Endothelial cell of umbilical vein (primary cell): ENCODE measurements at regions not wholly inside any gene's neighbourhood (a gene's known extent, or its start where the extent isn't known, plus 50 kb on each side); places are given as distances from the start of the nearest gene placed in this dataset.

ENCODE experiments used
- BruUV-seq: library from RNA; stranded (reverse); fragments of 400-500 nt; replicated peaks from 2 replicates; lab custom pipeline; 2021; lab: Mats Ljungman, UMichigan
- CTCF ChIA-PET: fragments of 300-600, 350-600 bp; sonication (Branson Sonifier 250); formaldehyde crosslinking; loops from one replicate; lab custom pipeline; 2021; ENCODE audit warnings: antibody characterized with exemption, inconsistent platforms; lab: Charles Lee
- POLR2A ChIA-PET: fragments of 300-600, 350-600 bp; sonication (Branson Sonifier 250); formaldehyde crosslinking; loops from one replicate; lab custom pipeline; 2021; ENCODE audit warnings: antibody characterized with exemption, inconsistent platforms; lab: Charles Lee
- DNase-seq: peaks from one replicate; pipeline ENCODE4 v3.0.0-alpha.2; 2011; ENCODE audit warnings: low read depth, low spot score
- FAIRE-seq: peaks from 2 replicates; lab custom pipeline; 2011; peaks lifted over from hg19 to GRCh38; lab: Jason Lieb, UNC
- H2AFZ ChIP-seq: 2 replicates; pipeline ENCODE4 v1.6.0; 2012; ENCODE audit warnings: low read depth, low read length, control low read depth, inconsistent platforms
- H3K27ac ChIP-seq: 2 replicates; pipeline ENCODE4 v1.5.1; 2011; ENCODE audit warnings: low read depth, mild to moderate bottlenecking, control low read depth, low read length, moderate library complexity; ENCODE audit not compliant: insufficient read depth
- H3K27me3 ChIP-seq, 2 experiments: 2 replicates each; pipeline versions ENCODE4 v1.6.0 to v1.6.1; 2011; ENCODE audit warnings: low read length in 2 of 2, mixed read lengths in 1 of 2; ENCODE audit not compliant: control insufficient read depth in 2 of 2, insufficient read depth in 2 of 2
- H3K36me3 ChIP-seq, 2 experiments: 2 replicates in 1 of 2; 3 replicates in 1 of 2; pipeline ENCODE4 v1.5.1; 2011; ENCODE audit warnings: low read length in 2 of 2, mild to moderate bottlenecking in 1 of 2, moderate library complexity in 1 of 2; ENCODE audit not compliant: control insufficient read depth in 2 of 2, insufficient read depth in 2 of 2; ENCODE audit errors: extremely low read depth in 1 of 2
- H3K4me1 ChIP-seq: 3 replicates; pipeline ENCODE4 v1.5.1; 2011; ENCODE audit warnings: mild to moderate bottlenecking, low read length; ENCODE audit not compliant: control insufficient read depth, insufficient read depth; ENCODE audit errors: extremely low read depth
- H3K4me2 ChIP-seq: 2 replicates; pipeline ENCODE4 v1.6.1; 2011; ENCODE audit warnings: low read length, control low read depth, mixed read lengths; ENCODE audit not compliant: insufficient read depth
- H3K4me3 ChIP-seq, 3 experiments: fragments of 200-600 bp in 1 of 3; sonication (generic), shearing (Covaris generic) in 1 of 3; replicated peaks in 1 of 3; 2 replicates each; pipeline ENCODE4 v1.5.1; 2011 to 2016; ENCODE audit warnings: control low read depth in 3 of 3, low read length in 3 of 3, mild to moderate bottlenecking in 2 of 3, inconsistent platforms in 1 of 3, low read depth in 1 of 3, moderate library complexity in 1 of 3; ENCODE audit not compliant: insufficient read depth in 1 of 3
- H3K79me2 ChIP-seq: 2 replicates; pipeline ENCODE4 v1.6.0; 2012; ENCODE audit warnings: low read length, inconsistent platforms; ENCODE audit not compliant: control insufficient read depth, insufficient read depth
- H3K9ac ChIP-seq: replicated peaks from 2 replicates; pipeline ENCODE3; 2011; ENCODE audit warnings: low read length, control low read depth; ENCODE audit not compliant: insufficient read depth; ENCODE audit errors: extremely low read depth
- H3K9me1 ChIP-seq: replicated peaks from 3 replicates; pipeline ENCODE4 v1.6.0; 2011; ENCODE audit warnings: mild to moderate bottlenecking, low read length; ENCODE audit not compliant: control insufficient read depth, insufficient read depth; ENCODE audit errors: extremely low read depth
- H3K9me3 ChIP-seq: replicated peaks from 2 replicates; pipeline ENCODE4 v1.5.1; 2012; ENCODE audit warnings: low read length, inconsistent platforms; ENCODE audit not compliant: control insufficient read depth, insufficient read depth
- H4K20me1 ChIP-seq: replicated peaks from 2 replicates; pipeline ENCODE3; 2011; ENCODE audit warnings: mild to moderate bottlenecking, low read length; ENCODE audit not compliant: control insufficient read depth, insufficient read depth; ENCODE audit errors: extremely low read depth
- EZH2 ChIP-seq: IDR thresholded peaks from 2 replicates; pipeline ENCODE4 v1.6.1; 2012; ENCODE audit warnings: borderline replicate concordance, low read depth, mild to moderate bottlenecking, moderate library complexity, low read length, inconsistent platforms; ENCODE audit not compliant: severe bottlenecking
- FOS ChIP-seq: IDR thresholded peaks from 2 replicates; pipeline ENCODE4 v1.6.1; 2011; ENCODE audit warnings: mild to moderate bottlenecking, low read length, moderate library complexity, borderline replicate concordance; ENCODE audit not compliant: insufficient read depth
- GATA2 ChIP-seq: IDR thresholded peaks from 2 replicates; pipeline ENCODE4 v1.7.0; 2011; ENCODE audit warnings: low read depth, mild to moderate bottlenecking, moderate library complexity, mixed read lengths, low read length; ENCODE audit not compliant: insufficient read length, insufficient read depth
- JUN ChIP-seq: IDR thresholded peaks from 2 replicates; pipeline ENCODE4 v1.6.1; 2011; ENCODE audit warnings: borderline replicate concordance, low read depth; ENCODE audit not compliant: insufficient read length, insufficient read depth
- MYC ChIP-seq: IDR thresholded peaks from one replicate; pipeline ENCODE4 v1.6.1; 2011; ENCODE audit warnings: mild to moderate bottlenecking, low read depth, low read length
- POLR2A ChIP-seq: IDR thresholded peaks from 2 replicates; pipeline ENCODE4 v1.6.1; 2012; ENCODE audit warnings: low read depth, mild to moderate bottlenecking, control low read depth, low read length
- POLR2AphosphoS5 ChIP-seq: IDR thresholded peaks from 2 replicates; pipeline ENCODE4 v1.6.1; 2012; ENCODE audit warnings: low read depth, mild to moderate bottlenecking, control low read depth, low read length, moderate library complexity; ENCODE audit not compliant: insufficient read depth
- dilution Hi-C: fragments of 300-500 bp; cut with MboI; formaldehyde crosslinking; loops from one replicate; pipeline ENCODE4 v1.15.0; 2019; ENCODE audit warnings: low sequenced_read_pairs; ENCODE audit not compliant: extremely low pct_ligation_motif_present
- intact Hi-C: fragments of 100-400 bp; cut with micrococcal nuclease; formaldehyde crosslinking; loops from one replicate; pipeline ENCODE4 v1.10.0; 2022
- TF ChIP-seq, protein P1 (sequence below): IDR thresholded peaks from 2 replicates; pipeline ENCODE4 v1.6.1; 2011; ENCODE audit not compliant: insufficient read depth, insufficient read length
- TF ChIP-seq, protein P2 (sequence below), 2 donors: IDR thresholded peaks; 1 replicate in 1 of 2; 2 replicates in 1 of 2; pipeline ENCODE4 v1.5.1; 2011; ENCODE audit warnings: low read length in 2 of 2, mild to moderate bottlenecking in 2 of 2, moderate library complexity in 2 of 2, control low read depth in 1 of 2, inconsistent platforms in 1 of 2, low read depth in 1 of 2; ENCODE audit not compliant: insufficient read depth in 1 of 2; ENCODE audit errors: extremely low read depth in 1 of 2

DNA sequence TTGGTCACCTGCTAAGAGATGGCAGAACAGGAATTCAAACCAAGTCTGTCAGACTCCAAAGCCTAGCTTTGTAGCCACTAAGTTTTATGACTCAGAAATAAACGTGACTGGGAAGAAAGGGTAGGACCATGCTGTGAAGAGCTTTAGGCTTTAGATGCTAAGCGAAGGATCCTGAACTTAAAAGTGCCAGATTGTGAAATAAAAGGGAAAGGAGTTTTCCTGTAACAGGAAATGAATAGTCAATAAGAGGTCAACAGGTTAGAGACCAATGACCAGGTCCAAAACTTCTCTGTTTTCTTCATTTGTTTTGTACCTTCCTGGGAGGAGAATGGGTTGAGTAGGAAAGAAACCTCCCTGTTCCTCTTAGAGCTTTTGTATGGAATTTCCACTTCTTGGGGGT lies 98.8 kb upstream of the EOLA2 start:
- Histone ChIP-seq H3K27ac (peak overlapping the region; percentile 38), H4K20me1 (no peaks in the 10 kb centered on the region), H3K4me1 (peaks cover 41% of the 10 kb centered on the region), H2AFZ (no peak overlapping the region), H3K9me3 (no peaks in the 10 kb centered on the region), H3K79me2 (no peaks in the 10 kb centered on the region), H3K9ac (no peak overlapping the region), H3K4me3 (no peak overlapping the region), H3K9me1 (no peaks in the 10 kb centered on the region), H3K36me3 (no peaks in the 10 kb centered on the region), H3K4me2 (peak overlapping the region; percentile 30), H3K27me3 (no peaks in the 10 kb centered on the region)
- intact Hi-C loops = loop anchor here (2.0 to 10.0 kb wide), 5 partner anchors 26 to 328 kb away; partner anchors contain the start of gene MAMLD1
- no TSS peak for BruUV-seq
- FAIRE-seq (peak; percentile 67), DNase-seq (peak; percentile 31)
- CTCF ChIA-PET = interaction anchor here (0.5 to 1.0 kb wide), 2 partner anchors 8 to 26 kb away, joined by 3 read pairs; no protein-coding TSS in a partner anchor
- dilution Hi-C loops = no loop called here
- POLR2A ChIA-PET = no interaction called here
- TF ChIP-seq, protein P1, sequence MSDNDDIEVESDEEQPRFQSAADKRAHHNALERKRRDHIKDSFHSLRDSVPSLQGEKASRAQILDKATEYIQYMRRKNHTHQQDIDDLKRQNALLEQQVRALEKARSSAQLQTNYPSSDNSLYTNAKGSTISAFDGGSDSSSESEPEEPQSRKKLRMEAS = no peak
- TF ChIP-seq GATA2 = no peak
- no peak for TF ChIP-seq POLR2AphosphoS5
- no peak for TF ChIP-seq EZH2
- no peak for TF ChIP-seq FOS
- TF ChIP-seq, protein P2, sequence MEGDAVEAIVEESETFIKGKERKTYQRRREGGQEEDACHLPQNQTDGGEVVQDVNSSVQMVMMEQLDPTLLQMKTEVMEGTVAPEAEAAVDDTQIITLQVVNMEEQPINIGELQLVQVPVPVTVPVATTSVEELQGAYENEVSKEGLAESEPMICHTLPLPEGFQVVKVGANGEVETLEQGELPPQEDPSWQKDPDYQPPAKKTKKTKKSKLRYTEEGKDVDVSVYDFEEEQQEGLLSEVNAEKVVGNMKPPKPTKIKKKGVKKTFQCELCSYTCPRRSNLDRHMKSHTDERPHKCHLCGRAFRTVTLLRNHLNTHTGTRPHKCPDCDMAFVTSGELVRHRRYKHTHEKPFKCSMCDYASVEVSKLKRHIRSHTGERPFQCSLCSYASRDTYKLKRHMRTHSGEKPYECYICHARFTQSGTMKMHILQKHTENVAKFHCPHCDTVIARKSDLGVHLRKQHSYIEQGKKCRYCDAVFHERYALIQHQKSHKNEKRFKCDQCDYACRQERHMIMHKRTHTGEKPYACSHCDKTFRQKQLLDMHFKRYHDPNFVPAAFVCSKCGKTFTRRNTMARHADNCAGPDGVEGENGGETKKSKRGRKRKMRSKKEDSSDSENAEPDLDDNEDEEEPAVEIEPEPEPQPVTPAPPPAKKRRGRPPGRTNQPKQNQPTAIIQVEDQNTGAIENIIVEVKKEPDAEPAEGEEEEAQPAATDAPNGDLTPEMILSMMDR (IDR thresholded peaks at IDR 0.05; ENCODE audit: extremely low read depth in 1 of 2, insufficient read depth in 1 of 2, low read depth in 1 of 2, low read length in 2 of 2) = no peak
- no peak for TF ChIP-seq MYC
- TF ChIP-seq JUN = no peak
- no peak for TF ChIP-seq POLR2A
